ENCODE measurements at regions not wholly inside any gene's neighbourhood (a gene's known extent, or its start where the extent isn't known, plus 50 kb on each side); places are given as distances from the start of the nearest gene placed in this dataset.

GRCh38 chr4:27843776-27844175 is 983.1 kb downstream of the STIM2 start:
- H3K4me3 ChIP-seq: no peak overlapping the region
- no peak for TF ChIP-seq POLR2A (IDR thresholded peaks at IDR 0.05)
- TF ChIP-seq, protein P1, sequence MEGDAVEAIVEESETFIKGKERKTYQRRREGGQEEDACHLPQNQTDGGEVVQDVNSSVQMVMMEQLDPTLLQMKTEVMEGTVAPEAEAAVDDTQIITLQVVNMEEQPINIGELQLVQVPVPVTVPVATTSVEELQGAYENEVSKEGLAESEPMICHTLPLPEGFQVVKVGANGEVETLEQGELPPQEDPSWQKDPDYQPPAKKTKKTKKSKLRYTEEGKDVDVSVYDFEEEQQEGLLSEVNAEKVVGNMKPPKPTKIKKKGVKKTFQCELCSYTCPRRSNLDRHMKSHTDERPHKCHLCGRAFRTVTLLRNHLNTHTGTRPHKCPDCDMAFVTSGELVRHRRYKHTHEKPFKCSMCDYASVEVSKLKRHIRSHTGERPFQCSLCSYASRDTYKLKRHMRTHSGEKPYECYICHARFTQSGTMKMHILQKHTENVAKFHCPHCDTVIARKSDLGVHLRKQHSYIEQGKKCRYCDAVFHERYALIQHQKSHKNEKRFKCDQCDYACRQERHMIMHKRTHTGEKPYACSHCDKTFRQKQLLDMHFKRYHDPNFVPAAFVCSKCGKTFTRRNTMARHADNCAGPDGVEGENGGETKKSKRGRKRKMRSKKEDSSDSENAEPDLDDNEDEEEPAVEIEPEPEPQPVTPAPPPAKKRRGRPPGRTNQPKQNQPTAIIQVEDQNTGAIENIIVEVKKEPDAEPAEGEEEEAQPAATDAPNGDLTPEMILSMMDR (IDR thresholded peaks at IDR 0.05): no peak
- no peaks in the 10 kb centered on the region for H3K9me3 ChIP-seq
- no peak for DNase-seq
- no peak for ATAC-seq
- no peaks in the 10 kb centered on the region for H3K4me1 ChIP-seq
- intact Hi-C loops (cut with DNase I): no loop called here
- no peak overlapping the region for H3K27ac ChIP-seq
- no peaks in the 10 kb centered on the region for H3K36me3 ChIP-seq (replicated peaks in 1 of 2; ENCODE audit: insufficient read depth in 1 of 2, low read depth in 2 of 2)
- no peaks in the 10 kb centered on the region for H3K27me3 ChIP-seq

DNA sequence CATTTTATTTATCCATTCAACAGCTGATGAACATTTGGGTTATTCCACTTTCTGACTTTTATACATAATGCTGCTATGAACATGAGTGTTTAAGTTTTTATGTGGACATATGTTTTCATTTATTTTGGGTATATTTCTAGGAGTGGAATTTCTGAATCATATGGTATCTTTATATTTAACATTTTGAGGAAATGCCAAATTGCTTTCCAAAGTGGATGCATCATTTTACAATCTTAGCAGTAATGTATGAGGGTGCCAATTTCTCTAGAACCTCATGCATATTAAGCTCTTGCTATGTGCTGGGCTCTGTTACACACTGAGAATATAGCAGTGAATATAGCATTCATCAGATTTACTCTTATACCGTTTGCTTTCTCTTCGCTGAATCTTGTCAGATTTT is 983.7 kb downstream of the STIM2 start:
- Histone ChIP-seq H3K4me3 (no peak overlapping the region), H3K27ac (no peak overlapping the region), H3K27me3 (no peaks in the 10 kb centered on the region), H3K9me3 (no peaks in the 10 kb centered on the region), H3K4me1 (no peaks in the 10 kb centered on the region), H3K36me3 (replicated peaks in 1 of 2; ENCODE audit: insufficient read depth in 1 of 2, low read depth in 2 of 2) (no peaks in the 10 kb centered on the region)
- 70 to 74% methylated on average over 2 of the region's 2 CpGs for WGBS, 2 donors
- TF ChIP-seq, protein P1 (IDR thresholded peaks at IDR 0.05): no peak
- TF ChIP-seq POLR2A (IDR thresholded peaks at IDR 0.05): no peak
- ATAC-seq (no peak), DNase-seq (no peak)
- intact Hi-C loops (cut with DNase I): no loop called here

DNA sequence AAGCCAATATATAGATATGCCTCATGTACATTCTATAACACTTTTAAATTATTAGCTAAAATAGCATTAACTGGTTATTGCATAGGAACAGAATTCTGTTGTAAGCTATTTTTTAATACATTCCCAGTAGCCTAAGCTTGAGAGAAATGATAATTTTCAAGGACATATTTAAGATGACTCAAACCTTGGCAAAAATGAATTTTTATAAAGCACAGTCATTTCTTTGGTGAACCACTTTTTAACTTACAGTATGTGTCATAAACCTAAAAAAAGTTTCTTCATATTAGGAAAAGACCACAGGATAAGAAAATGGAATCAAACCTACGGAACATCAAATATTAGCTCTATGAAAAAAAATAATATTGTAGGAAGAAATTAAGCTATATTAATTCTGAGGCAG is 986.3 kb downstream of the STIM2 start:
- intact Hi-C loops (cut with DNase I): no loop called here
- H3K36me3 ChIP-seq (replicated peaks in 1 of 2; ENCODE audit: insufficient read depth in 1 of 2, low read depth in 2 of 2): no peaks in the 10 kb centered on the region
- TF ChIP-seq, protein P1 (IDR thresholded peaks at IDR 0.05): no peak
- TF ChIP-seq POLR2A (IDR thresholded peaks at IDR 0.05): no peak
- no peaks in the 10 kb centered on the region for H3K27me3 ChIP-seq
- H3K4me1 ChIP-seq: no peaks in the 10 kb centered on the region
- WGBS, 2 donors: 66 to 70% methylated on average over 1 of the region's 1 CpG
- DNase-seq (no peak), ATAC-seq (no peak)
- no peak overlapping the region for H3K27ac ChIP-seq
- H3K9me3 ChIP-seq: no peaks in the 10 kb centered on the region
- H3K4me3 ChIP-seq: no peak overlapping the region

- TF ChIP-seq, protein P1 (IDR thresholded peaks at IDR 0.05): peak in 4 of 7 experiments; percentile 39 to 50 (median 42)
- TF ChIP-seq POLR2A (IDR thresholded peaks at IDR 0.05): no peak
- no peaks in the 10 kb centered on the region for H3K4me1 ChIP-seq
- intact Hi-C loops (cut with DNase I): no loop called here
- no peaks in the 10 kb centered on the region for H3K27me3 ChIP-seq
- 22 to 45% methylated on average over 1 of the region's 1 CpG for WGBS, 2 donors
- no peak overlapping the region for H3K27ac ChIP-seq
- H3K4me3 ChIP-seq: no peak overlapping the region
- ATAC-seq (no peak), DNase-seq (peak; percentile 13 to 36 (median 27))
- H3K9me3 ChIP-seq: no peaks in the 10 kb centered on the region
- H3K36me3 ChIP-seq (replicated peaks in 1 of 2; ENCODE audit: insufficient read depth in 1 of 2, low read depth in 2 of 2): no peaks in the 10 kb centered on the region
These were observed 1000.7 kb downstream of the STIM2 start for GRCh38 chr4:27861381-27861787.

DNA sequence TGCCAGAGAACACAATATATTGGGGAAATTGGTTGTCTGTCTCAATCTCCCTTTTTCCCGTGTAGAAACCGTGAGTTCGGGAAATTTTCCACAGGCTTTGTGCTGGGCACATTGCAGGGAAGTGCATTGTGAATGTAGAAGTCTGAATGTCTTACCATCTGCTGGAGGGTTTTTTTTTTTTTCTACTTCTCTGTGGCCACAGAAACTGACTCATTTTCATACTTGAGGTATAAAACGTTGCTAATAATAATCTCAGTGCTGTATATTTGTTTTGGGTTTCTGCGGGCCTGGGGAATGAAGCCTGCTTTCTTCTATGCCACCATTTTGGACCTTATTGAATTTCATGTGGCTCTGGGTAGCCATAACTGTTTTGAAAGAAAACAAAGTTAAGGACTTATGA is 1001.2 kb downstream of the STIM2 start:
- DNase-seq (no peak), ATAC-seq (no peak)
- intact Hi-C loops (cut with DNase I): no loop called here
- no peaks in the 10 kb centered on the region for H3K9me3 ChIP-seq
- H3K4me1 ChIP-seq: no peaks in the 10 kb centered on the region
- H3K36me3 ChIP-seq (replicated peaks in 1 of 2; ENCODE audit: insufficient read depth in 1 of 2, low read depth in 2 of 2): no peaks in the 10 kb centered on the region
- no peak overlapping the region for H3K4me3 ChIP-seq
- 56 to 65% methylated on average over 5 of the region's 5 CpGs for WGBS, 2 donors
- H3K27ac ChIP-seq: no peak overlapping the region
- no peak for TF ChIP-seq POLR2A (IDR thresholded peaks at IDR 0.05)
- H3K27me3 ChIP-seq: no peaks in the 10 kb centered on the region

All from body of pancreas (tissue), 4 donors.